Fibroblast of lung (primary cell): ENCODE measurements at regions not wholly inside any gene's neighbourhood (a gene's known extent, or its start where the extent isn't known, plus 50 kb on each side); places are given as distances from the start of the nearest gene placed in this dataset.

Experiments
- EZH2 ChIP-seq: IDR thresholded peaks from 2 replicates; pipeline ENCODE4 v1.5.1; 2012; ENCODE audit warnings: low read length, control low read depth, mild to moderate bottlenecking; ENCODE audit errors: missing control alignments
- TF ChIP-seq, protein P1 (sequence below), 2 donors: IDR thresholded peaks in 1 of 2; conservative IDR thresholded peaks in 1 of 2; 1 replicate in 1 of 2; 2 replicates in 1 of 2; pipeline ENCODE4 v1.5.1; 2011 to 2012; ENCODE audit warnings: low read length in 2 of 2, control low read depth in 1 of 2, inconsistent platforms in 1 of 2, low read depth in 1 of 2, mild to moderate bottlenecking in 1 of 2

- TF ChIP-seq, protein P1, sequence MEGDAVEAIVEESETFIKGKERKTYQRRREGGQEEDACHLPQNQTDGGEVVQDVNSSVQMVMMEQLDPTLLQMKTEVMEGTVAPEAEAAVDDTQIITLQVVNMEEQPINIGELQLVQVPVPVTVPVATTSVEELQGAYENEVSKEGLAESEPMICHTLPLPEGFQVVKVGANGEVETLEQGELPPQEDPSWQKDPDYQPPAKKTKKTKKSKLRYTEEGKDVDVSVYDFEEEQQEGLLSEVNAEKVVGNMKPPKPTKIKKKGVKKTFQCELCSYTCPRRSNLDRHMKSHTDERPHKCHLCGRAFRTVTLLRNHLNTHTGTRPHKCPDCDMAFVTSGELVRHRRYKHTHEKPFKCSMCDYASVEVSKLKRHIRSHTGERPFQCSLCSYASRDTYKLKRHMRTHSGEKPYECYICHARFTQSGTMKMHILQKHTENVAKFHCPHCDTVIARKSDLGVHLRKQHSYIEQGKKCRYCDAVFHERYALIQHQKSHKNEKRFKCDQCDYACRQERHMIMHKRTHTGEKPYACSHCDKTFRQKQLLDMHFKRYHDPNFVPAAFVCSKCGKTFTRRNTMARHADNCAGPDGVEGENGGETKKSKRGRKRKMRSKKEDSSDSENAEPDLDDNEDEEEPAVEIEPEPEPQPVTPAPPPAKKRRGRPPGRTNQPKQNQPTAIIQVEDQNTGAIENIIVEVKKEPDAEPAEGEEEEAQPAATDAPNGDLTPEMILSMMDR (conservative IDR thresholded peaks at IDR 0.05 in 1 of 2, IDR thresholded peaks at IDR 0.05 in 1 of 2; ENCODE audit: low read depth in 1 of 2, low read length in 2 of 2): no peak
- TF ChIP-seq EZH2: no peak
Observed at GRCh38 chr11:60615497-60615896, 83.9 kb upstream of the MS4A8 start.
